ENCODE measurements at regions not wholly inside any gene's neighbourhood (a gene's known extent, or its start where the extent isn't known, plus 50 kb on each side); places are given as distances from the start of the nearest gene placed in this dataset.
"Not testable (repeated sequence)": the region's sequence is repeated elsewhere in the genome, so short reads cannot be mapped to it uniquely, and the experiment has no call there.

DNA sequence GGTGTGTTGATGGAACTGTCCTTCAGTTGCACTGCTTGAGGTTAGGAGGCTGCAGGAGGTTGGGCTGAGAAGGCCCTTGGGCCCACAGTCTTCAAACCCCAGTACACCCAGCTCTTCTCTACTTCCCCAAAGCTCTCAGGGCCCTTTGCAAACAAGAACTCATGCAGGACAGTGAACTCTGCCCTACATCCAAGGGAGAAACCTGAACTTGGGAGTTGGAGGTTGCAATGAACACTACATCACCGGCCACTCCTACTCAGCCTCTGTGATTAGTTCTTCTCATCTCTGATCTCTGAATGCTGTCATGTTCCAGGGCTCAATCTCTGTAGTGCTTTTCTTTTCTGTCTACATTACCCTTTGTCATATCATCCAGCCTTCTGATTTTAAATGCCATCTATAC, 148.5 kb upstream of the PDE7B start:
- DNase-seq (ENCODE audit: low read depth in 2 of 3, low spot score in 1 of 3) = no peak

DNA sequence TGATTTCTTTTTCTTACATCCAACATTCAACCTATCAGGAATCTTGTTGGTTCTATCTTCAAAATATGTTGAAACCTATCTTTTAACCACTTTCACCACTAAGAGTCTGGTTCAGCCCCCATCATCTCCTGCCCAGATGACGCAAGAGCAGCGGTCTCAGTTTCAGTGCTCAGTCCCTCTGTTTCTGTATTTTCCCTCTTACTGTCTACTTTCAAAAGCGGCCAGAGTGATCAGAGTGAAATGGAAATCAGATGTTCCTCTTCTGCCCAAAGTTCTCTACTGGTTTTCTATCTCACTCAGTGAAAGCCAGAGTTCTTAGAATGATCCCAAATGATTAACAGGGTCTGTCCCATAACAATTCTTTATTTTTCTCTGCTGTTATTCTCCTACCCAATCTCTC, 147.9 kb upstream of the PDE7B start:
- peak in 2 of 3 donors; percentile 8 to 42 for DNase-seq (ENCODE audit: low read depth in 2 of 3, low spot score in 1 of 3)

DNA sequence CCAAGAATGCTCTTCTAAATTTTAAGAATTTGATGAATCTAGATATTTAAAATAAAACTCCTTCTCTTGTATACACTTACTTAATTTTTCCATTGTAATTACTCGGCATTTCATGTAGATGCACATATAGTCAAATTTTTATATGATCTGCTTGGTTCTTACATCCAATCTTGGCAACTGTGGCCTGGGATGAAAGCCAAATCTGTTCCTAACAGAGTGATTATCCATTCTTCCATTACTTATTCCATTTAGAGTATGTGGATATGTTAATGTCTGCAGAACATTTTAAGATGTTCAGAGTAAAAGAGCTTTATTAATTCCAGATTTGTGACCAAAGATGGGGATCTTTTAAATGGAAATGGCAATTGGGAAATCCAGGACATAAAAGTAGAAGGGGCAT, 144.1 kb upstream of the PDE7B start:
- DNase-seq (ENCODE audit: low read depth in 2 of 3, low spot score in 1 of 3) = no peak

DNA sequence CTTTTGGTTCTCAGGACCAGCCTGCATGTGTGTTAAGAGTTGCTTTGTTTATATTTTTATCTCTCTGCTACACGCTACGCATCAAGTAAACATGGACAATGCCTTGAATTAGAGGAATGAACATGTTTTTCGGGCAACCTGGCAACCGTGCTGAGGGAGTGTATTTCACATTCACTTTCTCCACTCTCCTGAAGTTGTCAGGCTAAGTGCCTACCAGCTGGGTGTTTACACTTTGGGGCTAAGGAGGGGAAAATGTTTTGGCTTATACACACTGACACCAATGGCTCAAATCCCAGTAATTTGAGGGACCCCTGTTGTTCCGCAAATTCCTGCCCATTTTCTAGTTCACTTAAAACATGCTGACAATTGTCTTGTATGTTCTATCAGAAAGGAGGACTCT, 141.5 kb upstream of the PDE7B start:
- no peak for DNase-seq (ENCODE audit: low read depth in 2 of 3, low spot score in 1 of 3)

DNA sequence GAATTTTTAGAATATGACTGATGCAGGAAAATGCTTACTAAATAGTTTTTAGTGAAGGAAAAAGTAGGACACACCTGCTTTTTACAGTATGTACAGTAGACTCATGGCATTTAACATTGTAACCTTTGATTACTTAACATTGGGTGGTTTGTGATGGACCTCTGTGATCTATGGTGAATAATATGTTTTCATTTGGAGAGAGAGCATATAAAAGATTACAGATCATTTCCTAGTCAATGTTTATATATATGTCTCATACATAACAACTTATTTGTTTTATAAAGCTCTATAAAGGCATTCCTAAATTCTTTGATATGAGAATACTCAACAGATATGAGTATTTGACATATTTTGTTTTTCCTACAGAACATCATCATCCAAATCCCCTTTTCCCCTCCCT, 129.3 kb upstream of the PDE7B start:
- DNase-seq (ENCODE audit: low read depth in 2 of 3, low spot score in 1 of 3) = no peak

DNA sequence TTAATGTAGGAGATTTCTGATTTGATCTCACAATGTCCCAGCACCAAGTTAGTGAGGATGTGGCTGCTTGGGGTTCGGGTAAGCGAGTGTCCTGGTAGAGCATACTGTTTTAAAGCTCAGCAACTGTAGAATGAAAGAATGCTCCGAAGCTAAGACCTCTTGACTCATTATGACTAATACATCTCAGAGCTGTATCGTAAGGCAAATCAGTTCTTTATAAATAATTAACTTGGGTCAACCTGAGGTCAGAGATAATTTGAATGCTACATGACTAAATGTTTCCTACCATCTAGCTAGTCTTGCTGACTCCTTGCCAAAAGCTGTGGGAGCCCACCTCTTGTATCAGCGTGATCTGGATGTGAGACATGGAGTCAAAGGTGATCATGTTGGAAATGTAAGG, 128.8 kb upstream of the PDE7B start:
- no peak for DNase-seq (ENCODE audit: low read depth in 2 of 3, low spot score in 1 of 3)

DNA sequence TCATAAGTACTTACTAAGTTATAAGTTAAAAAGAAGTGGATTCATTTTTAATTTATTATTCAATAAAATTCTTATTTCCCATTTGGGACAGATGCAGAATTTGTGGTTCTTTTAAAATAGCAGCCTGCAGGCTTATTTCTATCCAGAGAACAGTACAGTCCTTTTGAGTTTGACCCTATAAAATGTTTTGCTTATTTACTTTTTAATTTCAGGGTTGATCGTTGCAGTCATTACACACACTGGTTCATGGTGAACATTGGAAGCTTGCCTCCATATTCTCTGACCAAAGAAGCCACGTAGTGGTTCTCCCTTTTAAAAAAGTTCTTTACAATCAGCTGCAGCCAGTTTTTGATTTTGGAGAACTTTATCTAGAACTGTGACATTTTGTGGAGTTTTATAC, 122.9 kb upstream of the PDE7B start:
- DNase-seq (ENCODE audit: low read depth in 2 of 3, low spot score in 1 of 3) = no peak

DNA sequence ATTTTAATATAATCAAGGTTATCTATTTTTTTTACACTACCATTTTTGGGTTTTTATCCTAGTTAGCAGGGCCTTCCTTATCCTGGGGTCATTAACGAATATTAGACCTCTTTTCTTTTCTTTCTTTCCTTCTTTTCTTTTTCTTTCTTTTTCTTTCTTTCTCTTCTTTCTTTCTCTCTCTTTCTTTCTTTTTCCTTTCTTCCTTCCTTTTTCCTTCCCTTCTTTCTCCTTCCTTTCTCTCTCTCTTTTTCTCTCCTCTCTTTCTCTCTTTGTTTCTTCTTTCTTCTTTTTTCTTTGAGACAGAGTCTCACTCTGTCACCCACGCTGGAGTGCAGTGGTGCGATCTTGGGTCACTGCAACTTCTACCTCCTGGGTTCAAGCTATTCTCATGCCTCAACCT, 120.4 kb upstream of the PDE7B start:
- no peak for DNase-seq (ENCODE audit: low read depth in 2 of 3, low spot score in 1 of 3)

DNA sequence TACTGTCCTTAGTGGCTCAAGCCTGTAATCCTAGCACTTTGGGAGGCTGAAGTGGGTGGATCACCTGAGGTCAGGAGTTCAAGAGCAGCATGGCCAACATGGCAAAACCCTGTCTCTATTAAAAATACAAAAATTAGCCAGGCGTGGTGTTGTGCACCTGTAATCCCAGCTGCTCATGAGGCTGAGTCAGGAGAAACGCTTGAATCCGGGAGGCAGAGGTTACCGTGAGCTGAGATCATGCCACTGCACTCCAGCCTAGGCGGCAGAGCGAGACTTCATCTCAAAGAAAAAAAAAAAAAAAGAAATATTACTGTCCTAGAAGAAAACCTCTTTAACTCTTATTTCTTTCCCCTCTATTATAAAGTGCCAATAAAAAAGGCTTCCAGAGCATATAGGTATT, 115.2 kb upstream of the PDE7B start:
- not testable (repeated sequence) for DNase-seq (ENCODE audit: low read depth in 2 of 3, low spot score in 1 of 3)

DNA sequence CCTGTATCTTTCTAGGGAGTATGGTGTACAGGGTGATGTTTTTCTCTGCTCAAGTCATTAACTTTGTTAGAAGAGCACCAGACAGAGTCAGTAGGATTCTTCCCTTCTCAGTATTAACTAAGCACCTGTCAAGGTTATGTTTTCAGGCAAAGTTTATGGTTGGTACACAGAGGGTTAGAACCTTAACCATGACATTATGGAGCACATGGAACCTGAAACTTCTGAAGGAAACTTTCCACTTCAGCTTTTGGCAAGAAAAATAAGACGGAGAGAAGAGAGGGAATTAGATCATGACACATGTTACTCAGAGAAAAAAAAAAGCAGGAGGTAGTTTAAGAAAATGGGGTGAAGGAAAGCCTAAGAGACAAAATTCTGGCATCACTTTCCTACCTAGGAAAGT, 112.9 kb upstream of the PDE7B start:
- no peak for DNase-seq (ENCODE audit: low read depth in 2 of 3, low spot score in 1 of 3)

DNA sequence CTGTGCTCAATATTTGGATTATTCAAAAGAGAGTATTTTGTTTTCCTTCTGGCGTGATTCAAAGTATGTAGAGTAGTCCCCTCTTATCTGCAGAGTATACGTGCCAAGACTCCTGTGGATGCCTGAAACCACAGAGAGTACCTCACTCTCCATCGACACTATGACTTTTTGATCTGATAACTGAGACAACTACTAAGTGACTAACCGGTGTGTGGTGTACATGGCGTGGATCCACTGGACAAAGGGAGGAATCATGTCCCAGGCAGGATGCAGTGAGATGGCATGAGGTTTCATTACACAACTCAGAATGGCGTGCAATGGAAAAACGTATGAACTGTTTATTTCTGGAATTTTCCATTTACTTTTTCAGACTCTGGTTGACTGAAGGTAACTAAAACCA, 112.2 kb upstream of the PDE7B start:
- no peak for DNase-seq (ENCODE audit: low read depth in 2 of 3, low spot score in 1 of 3)

DNA sequence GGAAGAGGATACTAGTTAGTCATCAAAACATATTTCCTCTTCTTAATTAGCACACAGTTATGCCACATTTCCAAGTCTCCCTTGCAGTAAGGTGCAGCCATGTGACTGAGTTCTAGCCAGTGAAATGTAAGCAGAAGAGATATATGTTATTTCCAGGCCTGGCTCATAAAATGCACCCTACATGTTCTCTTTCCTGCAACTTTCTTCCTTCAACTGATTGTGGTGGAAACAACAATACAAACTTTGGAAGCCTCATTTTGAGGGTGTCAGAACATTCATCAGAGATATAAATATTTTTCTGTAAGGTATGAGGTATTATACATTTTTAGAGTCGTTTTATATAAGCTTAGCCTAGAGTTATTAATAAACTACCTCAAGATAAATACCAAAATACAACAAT, 110.9 kb upstream of the PDE7B start:
- no peak for DNase-seq (ENCODE audit: low read depth in 2 of 3, low spot score in 1 of 3)

DNA sequence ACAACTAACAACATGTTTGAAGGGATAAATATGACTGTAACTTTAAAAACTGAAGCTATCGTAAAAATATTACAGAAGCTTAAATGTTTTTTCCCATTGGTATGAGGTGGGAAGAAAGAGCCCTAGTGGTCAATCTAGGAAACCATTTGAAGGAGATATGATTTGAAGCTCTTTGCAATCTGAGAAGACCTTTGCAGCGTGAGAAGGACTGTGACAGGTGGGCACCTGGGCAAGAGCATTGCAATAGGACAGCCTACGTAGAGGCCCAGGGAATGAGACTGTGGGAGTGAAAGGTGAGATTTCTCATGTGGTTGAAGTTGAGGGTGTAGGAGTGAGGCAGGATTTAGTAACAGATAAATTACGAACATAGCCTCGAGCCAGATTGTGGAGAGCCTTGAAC, 108.0 kb upstream of the PDE7B start:
- DNase-seq (ENCODE audit: low read depth in 2 of 3, low spot score in 1 of 3) = no peak

DNA sequence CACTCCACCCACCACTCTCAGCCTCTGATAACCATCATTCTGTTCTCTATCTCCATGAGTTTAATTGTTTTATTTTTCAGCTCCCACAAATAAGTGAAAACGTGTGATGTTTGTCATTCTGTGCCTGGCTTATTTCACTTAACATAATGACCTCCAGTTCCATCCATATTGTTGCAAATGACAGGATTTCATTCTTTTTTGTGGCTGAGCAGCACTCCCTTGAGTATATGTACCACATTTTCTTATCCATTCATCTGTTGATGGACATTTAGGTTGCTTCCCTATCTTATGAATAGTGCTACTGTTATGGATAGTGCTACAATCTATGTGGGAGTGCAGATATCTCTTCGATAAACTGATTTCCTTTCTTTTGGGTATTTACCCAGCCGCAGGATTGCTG, 103.3 kb upstream of the PDE7B start:
- DNase-seq (ENCODE audit: low read depth in 2 of 3, low spot score in 1 of 3) = no peak

DNA sequence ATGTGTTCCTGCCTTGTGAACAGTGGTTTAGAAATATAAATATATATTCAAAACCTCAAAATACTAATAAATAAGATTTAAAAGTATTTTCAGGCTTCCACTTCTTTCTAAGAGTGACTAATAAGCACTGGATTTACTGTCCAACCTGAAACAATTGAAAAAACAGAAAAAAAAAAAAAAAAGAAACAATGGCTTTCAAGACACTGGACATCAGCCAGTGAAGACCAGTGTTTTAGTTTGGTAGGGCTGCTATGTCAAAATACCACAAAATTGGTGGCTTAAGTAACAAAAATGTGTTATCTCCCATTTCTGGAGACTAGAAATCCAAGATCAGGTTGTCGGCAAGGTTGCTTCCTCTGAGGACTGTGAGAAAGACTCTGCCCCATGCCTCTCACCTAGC, 101.4 kb upstream of the PDE7B start:
- DNase-seq (ENCODE audit: low read depth in 2 of 3, low spot score in 1 of 3) = no peak

DNA sequence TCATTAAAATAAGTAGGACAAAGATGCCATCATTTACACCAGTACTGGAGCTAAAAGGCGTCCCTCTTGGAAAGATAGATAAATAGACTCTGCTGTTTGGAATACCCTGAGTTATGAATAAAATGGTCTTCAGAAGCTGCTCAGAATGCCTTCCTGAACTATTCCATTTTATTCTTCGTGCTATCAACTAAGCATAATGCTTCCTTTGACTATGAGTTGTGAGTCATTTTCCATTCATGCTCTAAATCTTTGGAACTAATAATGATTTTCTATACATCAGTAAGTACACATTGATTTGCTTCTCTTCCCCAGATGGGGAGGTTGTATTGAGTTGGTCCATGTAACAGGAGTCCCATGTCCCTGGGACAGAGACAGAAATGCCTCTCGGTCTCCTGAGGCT, 98.3 kb upstream of the PDE7B start:
- no peak for DNase-seq (ENCODE audit: low read depth in 2 of 3, low spot score in 1 of 3)

DNA sequence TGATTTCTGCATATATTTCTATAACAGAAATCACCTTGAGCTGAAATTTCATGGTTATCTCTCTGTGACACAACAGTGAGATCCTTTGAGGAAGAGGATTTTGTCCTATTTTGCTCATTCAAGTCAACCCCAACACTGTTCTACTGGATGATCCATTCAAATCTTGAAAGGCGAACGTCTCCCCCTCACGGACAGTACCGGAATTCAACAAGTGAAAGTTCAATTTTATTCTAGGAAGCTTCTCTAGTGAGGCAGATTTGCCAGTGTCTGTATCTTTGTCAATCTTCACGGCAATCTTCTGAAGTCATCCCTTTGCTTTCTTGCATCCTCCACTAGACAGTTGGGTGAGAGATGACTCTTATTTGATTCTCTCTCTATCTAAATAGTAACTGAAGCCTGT, 91.7 kb upstream of the PDE7B start:
- no peak for DNase-seq (ENCODE audit: low read depth in 2 of 3, low spot score in 1 of 3)

DNA sequence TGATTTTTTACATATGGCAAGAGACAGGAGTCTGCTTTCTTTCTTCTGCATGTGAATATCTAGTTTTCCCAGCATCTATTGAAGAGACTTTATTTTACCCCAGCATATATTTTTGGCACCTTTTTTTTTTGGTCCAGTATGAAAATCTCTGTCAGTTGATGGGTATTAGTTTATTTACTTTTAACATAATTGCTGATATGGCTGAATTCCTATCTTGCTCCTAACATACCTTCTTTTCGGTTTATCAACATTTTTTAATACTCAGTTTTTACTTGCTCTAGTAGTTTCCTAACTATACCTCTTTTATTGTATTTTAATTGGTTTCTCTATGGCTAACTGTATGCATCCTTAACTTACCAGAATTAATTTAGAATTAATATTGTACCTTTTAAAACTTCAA, 77.5 kb upstream of the PDE7B start:
- DNase-seq (ENCODE audit: low read depth in 2 of 3, low spot score in 1 of 3) = no peak

DNA sequence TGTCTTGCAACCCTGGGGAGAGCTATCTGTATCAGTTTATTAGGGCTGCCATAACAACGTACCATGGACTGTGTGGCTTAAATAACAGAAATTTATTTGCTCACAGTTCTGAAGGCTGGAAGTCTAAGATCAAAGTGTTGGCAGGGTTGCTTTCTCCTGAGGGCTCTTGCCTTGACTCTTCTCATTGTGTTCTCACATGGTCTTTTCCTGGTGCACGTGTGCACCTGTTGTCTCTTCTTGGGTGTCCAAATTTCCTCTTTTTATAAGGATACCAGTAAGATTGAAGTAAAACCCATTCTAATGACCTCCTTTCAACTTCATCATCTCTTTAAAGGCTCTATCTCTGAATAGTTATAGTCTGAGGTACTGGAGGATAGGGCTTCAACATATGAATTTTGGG, 72.3 kb upstream of the PDE7B start:
- no peak for DNase-seq (ENCODE audit: low read depth in 2 of 3, low spot score in 1 of 3)

DNA sequence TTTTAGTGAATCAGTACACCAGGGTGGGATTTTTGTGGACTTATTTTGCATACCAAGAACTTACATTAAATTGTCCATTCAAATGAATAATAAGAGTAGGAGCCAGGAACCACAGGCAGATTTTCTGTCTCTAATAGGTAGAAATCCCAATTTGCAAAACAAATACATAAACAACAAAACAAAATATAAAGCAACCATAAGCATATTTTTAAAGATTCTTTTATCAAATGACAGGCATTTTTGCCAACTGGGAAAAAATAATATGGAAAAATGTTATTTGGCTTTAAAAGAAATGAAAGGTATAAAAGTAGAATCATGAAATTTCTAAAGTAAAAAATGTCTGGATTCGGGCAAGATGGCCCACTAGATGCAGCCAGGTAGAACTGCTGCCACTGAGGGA, 71.2 kb upstream of the PDE7B start:
- DNase-seq (ENCODE audit: low read depth in 2 of 3, low spot score in 1 of 3) = no peak

DNA sequence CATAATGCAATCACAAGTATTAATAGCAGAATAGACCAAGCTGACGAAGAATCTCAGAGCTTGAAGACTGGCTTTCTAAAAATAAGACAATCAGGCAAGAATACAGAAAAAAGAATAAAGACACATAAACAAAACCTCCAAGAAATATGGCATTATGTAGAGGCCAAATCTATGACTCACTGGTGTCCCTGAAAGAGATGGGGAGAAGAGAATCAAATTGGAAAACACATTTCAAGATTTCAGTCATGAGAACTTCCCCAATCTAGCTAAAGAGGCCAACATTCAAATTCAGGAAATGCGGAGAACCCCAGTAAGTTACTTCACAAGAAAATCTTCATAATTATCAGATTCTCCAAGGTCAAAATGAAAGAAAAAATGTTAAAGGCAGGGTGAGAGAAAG, 69.0 kb upstream of the PDE7B start:
- no peak for DNase-seq (ENCODE audit: low read depth in 2 of 3, low spot score in 1 of 3)

DNA sequence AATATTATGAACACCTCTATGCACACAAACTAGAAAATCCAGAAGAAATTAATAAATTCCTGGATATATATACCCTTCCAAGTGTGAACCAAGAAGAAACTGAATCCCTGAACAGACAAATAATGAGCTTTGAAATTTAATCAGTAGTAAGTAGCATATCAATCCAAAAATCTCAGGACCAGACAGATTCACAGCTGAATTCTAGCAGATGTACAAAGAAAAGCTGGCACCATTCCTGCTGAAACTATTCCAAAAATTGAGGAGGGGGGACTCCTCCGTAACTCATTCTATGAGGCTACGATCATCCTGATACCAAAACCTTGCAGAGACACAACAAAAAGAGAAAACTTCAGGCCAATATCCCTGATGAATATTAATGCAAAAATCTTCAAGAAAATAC, 67.0 kb upstream of the PDE7B start:
- DNase-seq (ENCODE audit: low read depth in 2 of 3, low spot score in 1 of 3) = no peak

DNA sequence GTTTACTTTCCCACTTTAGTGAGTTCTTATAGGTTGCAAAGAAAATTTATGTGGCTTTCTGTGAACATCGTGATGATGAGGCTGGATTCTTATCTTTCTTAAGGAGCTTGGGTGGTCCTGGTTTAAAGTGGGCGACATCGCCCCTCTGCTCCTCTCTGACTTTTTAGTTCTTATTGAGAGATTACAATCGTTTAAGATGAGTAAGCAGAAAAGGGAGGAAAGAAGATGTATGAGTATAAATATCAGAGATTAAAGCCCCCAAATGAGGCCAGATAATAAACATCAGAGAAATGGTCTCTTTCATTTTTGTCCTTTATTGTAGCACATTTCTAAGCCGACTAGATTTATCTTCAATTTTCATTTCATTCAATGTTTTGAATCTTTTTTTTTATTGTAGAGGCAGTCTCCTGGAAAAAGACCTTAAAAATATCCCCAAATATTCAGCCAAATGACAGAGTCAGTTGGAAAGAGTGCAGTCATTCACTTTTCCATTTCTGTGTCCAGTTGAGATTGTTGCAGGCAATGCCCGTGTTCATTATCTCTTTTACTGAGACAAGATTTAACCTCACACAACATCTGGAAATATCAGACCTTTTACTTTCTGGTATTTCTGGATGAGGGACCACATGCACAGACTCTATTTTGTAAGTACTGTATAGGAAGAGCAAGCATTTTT, 62.0 kb upstream of the PDE7B start:
- no peak for DNase-seq (ENCODE audit: low read depth in 2 of 3, low spot score in 1 of 3)

DNA sequence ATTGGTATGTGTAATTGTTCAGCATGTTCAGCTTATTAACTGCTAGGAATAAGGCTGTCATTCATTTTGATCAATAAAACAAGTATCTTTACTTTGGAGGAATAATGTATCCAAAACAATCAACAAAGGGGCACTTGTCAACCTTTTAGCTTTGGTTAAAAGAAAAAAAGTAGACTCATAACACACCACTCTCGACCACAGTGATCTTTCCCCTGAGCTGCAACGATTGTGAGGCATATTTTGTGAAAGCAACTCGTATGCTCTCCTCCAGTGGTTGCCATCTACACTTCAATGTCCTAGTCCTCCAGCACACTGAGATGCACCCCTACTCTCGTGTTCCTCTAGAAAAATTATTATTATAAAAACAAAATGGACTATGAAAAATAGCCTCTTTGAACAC, 60.1 kb upstream of the PDE7B start:
- no peak for DNase-seq (ENCODE audit: low read depth in 2 of 3, low spot score in 1 of 3)
